SK-MEL-5 (cell line): ENCODE measurements at regions not wholly inside any gene's neighbourhood (a gene's known extent, or its start where the extent isn't known, plus 50 kb on each side); places are given as distances from the start of the nearest gene placed in this dataset.

Experiments
- DNase-seq: peaks from one replicate; pipeline ENCODE4 v3.0.0-alpha.2; 2016; ENCODE audit warnings: low read depth, low spot score
- in situ Hi-C: cut with HindIII; loops from 2 replicates; pipeline ENCODE4 v1.10.0; 2016; ENCODE audit warnings: low sequenced_read_pairs, high pct_unique_total_duplicates, low pct_unique_long_range_greater_than_20kb

- in situ Hi-C loops: no loop called here
- DNase-seq: no peak
Measured at GRCh38 chr15:31788104-31788503, 242.2 kb upstream of the CHRNA7 start.

- in situ Hi-C loops: no loop called here
Measured at GRCh38 chr15:31792611-31793199, 237.6 kb upstream of the CHRNA7 start.

GRCh38 chr15:31799319-31799714, 231.0 kb upstream of the CHRNA7 start:
- in situ Hi-C loops: no loop called here
- DNase-seq: no peak

More at GRCh38 chr15:31792611-31793199, 237.6 kb upstream of the CHRNA7 start:
- DNase-seq: no peak

GRCh38 chr15:31799715-31800321, 230.5 kb upstream of the CHRNA7 start:
- peak; percentile 73 for DNase-seq

GRCh38 chr15:31801152-31801551, 229.2 kb upstream of the CHRNA7 start:
- in situ Hi-C loops: no loop called here

More at GRCh38 chr15:31799715-31800321, 230.5 kb upstream of the CHRNA7 start:
- in situ Hi-C loops: no loop called here

GRCh38 chr15:31802761-31803160, 227.6 kb upstream of the CHRNA7 start:
- DNase-seq: peak; percentile 91
- in situ Hi-C loops: no loop called here

More at GRCh38 chr15:31801152-31801551, 229.2 kb upstream of the CHRNA7 start:
- no peak for DNase-seq

GRCh38 chr15:31803388-31803884, 226.9 kb upstream of the CHRNA7 start:
- DNase-seq: no peak
- in situ Hi-C loops: no loop called here

- in situ Hi-C loops: no loop called here
Measured at GRCh38 chr15:31805090-31805662, 225.1 kb upstream of the CHRNA7 start.

GRCh38 chr15:31806106-31806505, 224.2 kb upstream of the CHRNA7 start:
- no peak for DNase-seq
- in situ Hi-C loops: no loop called here

More at GRCh38 chr15:31805090-31805662, 225.1 kb upstream of the CHRNA7 start:
- DNase-seq: no peak

GRCh38 chr15:31811641-31812040, 218.7 kb upstream of the CHRNA7 start:
- in situ Hi-C loops: no loop called here
- no peak for DNase-seq

- DNase-seq: peak; percentile 5
- in situ Hi-C loops: no loop called here
Measured at GRCh38 chr15:31814082-31814481, 216.2 kb upstream of the CHRNA7 start.

- no peak for DNase-seq
- in situ Hi-C loops: no loop called here
Measured at GRCh38 chr15:31815411-31816155, 214.7 kb upstream of the CHRNA7 start.

GRCh38 chr15:31822463-31822862, 207.9 kb upstream of the CHRNA7 start:
- DNase-seq: no peak
- in situ Hi-C loops: no loop called here

GRCh38 chr15:31824024-31824423, 206.3 kb upstream of the CHRNA7 start:
- in situ Hi-C loops: no loop called here
- DNase-seq: no peak

GRCh38 chr15:31828594-31828993, 201.7 kb upstream of the CHRNA7 start:
- in situ Hi-C loops: no loop called here
- DNase-seq: no peak

GRCh38 chr15:31830591-31830990, 199.7 kb upstream of the CHRNA7 start:
- in situ Hi-C loops: no loop called here
- no peak for DNase-seq

- in situ Hi-C loops: no loop called here
- no peak for DNase-seq
Measured at GRCh38 chr15:31831596-31831995, 198.7 kb upstream of the CHRNA7 start.

GRCh38 chr15:31834654-31835053, 195.7 kb upstream of the CHRNA7 start:
- no peak for DNase-seq
- in situ Hi-C loops: no loop called here
